GM23338 (cell line): ENCODE measurements at regions not wholly inside any gene's neighbourhood (a gene's known extent, or its start where the extent isn't known, plus 50 kb on each side); places are given as distances from the start of the nearest gene placed in this dataset.

ENCODE experiments used
- ATAC-seq: fragments of 200-7000 bp; cut with Tn5 transposase; 3 replicates; pipeline ENCODE4 v1.9.1; 2020
- DNase-seq: peaks from one replicate; pipeline ENCODE4 v3.0.0-alpha.2; 2015; ENCODE audit warnings: low spot score
- H2AFZ ChIP-seq: fragments of 200-600 bp; sonication (generic); 2 replicates; pipeline ENCODE4 v1.8.0; 2016; ENCODE audit warnings: antibody characterized with exemption, mild to moderate bottlenecking, moderate library complexity
- H3F3A ChIP-seq: fragments of 200-600 bp; sonication (generic); replicated peaks from 2 replicates; pipeline ENCODE4 v1.8.0; 2017; ENCODE audit warnings: antibody characterized with exemption, mixed run types, low read depth
- H3K27ac ChIP-seq: fragments of 200-600 bp; sonication (generic); 2 replicates; pipeline ENCODE4 v1.6.1; 2016; ENCODE audit warnings: low read depth
- H3K27me3 ChIP-seq: fragments of 200-600 bp; sonication (generic); 2 replicates; pipeline ENCODE4 v1.8.0; 2016; ENCODE audit warnings: mild to moderate bottlenecking, mixed run types, moderate library complexity; ENCODE audit not compliant: insufficient read depth
- H3K36me3 ChIP-seq: fragments of 200-600 bp; sonication (generic); 2 replicates; pipeline ENCODE4 v1.8.0; 2016; ENCODE audit warnings: mild to moderate bottlenecking; ENCODE audit not compliant: insufficient read depth
- H3K4me1 ChIP-seq: fragments of 200-600 bp; sonication (generic); 2 replicates; pipeline ENCODE4 v1.8.0; 2016; ENCODE audit warnings: mild to moderate bottlenecking, moderate library complexity; ENCODE audit not compliant: insufficient read depth
- H3K4me2 ChIP-seq: fragments of 200-600 bp; sonication (generic); 2 replicates; pipeline ENCODE4 v1.7.1; 2017; ENCODE audit warnings: mixed run types
- H3K4me3 ChIP-seq: fragments of 200-600 bp; sonication (generic); 2 replicates; pipeline ENCODE4 v1.6.1; 2016; ENCODE audit warnings: mixed run types
- H3K79me2 ChIP-seq: fragments of 200-600 bp; sonication (generic); replicated peaks from 2 replicates; pipeline ENCODE4 v1.8.0; 2017; ENCODE audit warnings: mild to moderate bottlenecking; ENCODE audit not compliant: insufficient read depth
- H3K9me2 ChIP-seq: fragments of 200-600 bp; sonication (generic); 2 replicates; pipeline ENCODE4 v1.8.0; 2017; ENCODE audit not compliant: insufficient read depth
- H4K20me1 ChIP-seq: fragments of 200-600 bp; sonication (generic); replicated peaks from 2 replicates; pipeline ENCODE4 v1.8.0; 2017; ENCODE audit warnings: mild to moderate bottlenecking; ENCODE audit not compliant: insufficient read depth
- H3K27ac Mint-ChIP-seq: 2 replicates; pipeline ENCODE4 v1.8.0; 2020; ENCODE audit warnings: inconsistent platforms, mild to moderate bottlenecking, moderate library complexity, mixed read lengths
- H3K27me3 Mint-ChIP-seq: 3 replicates; pipeline ENCODE4 v1.8.0; 2022; ENCODE audit warnings: low read depth, mild to moderate bottlenecking, moderate library complexity, mixed read lengths, inconsistent platforms; ENCODE audit not compliant: insufficient read depth, poor library complexity
- H3K36me3 Mint-ChIP-seq: 3 replicates; pipeline ENCODE4 v1.8.0; 2021; ENCODE audit warnings: low read depth, mild to moderate bottlenecking, inconsistent platforms, moderate library complexity, mixed read lengths
- H3K4me1 Mint-ChIP-seq: 3 replicates; pipeline ENCODE4 v1.8.0; 2020; ENCODE audit warnings: mild to moderate bottlenecking, inconsistent platforms, mixed read lengths
- H3K4me3 Mint-ChIP-seq: 3 replicates; pipeline ENCODE4 v1.8.0; 2021; ENCODE audit warnings: moderate library complexity, mild to moderate bottlenecking, inconsistent platforms, mixed read lengths
- H3K9me3 Mint-ChIP-seq: 3 replicates; pipeline ENCODE4 v1.8.0; 2020; ENCODE audit warnings: moderate library complexity, mild to moderate bottlenecking, inconsistent platforms, mixed read lengths
- CTCF ChIP-seq, 2 experiments: fragments of 200-600 bp in 1 of 2; sonication (generic) in 1 of 2; conservative IDR thresholded peaks; 2 replicates each; pipeline versions ENCODE4 v1.5.1 to v1.6.1; 2016 to 2017; ENCODE audit warnings: antibody characterized with exemption in 2 of 2, low read depth in 2 of 2, mild to moderate bottlenecking in 2 of 2, moderate library complexity in 1 of 2
- ETS1 ChIP-seq: IDR thresholded peaks from 2 replicates; pipeline ENCODE4 v1.6.1; 2016; ENCODE audit warnings: antibody characterized with exemption
- EZH2phosphoT487 ChIP-seq: fragments of 200-600 bp; sonication (generic); IDR thresholded peaks from one replicate; pipeline ENCODE4 v1.8.1; 2018; ENCODE audit warnings: antibody characterized with exemption; ENCODE audit not compliant: unreplicated experiment
- NANOG ChIP-seq: IDR thresholded peaks from 2 replicates; pipeline ENCODE4 v1.6.1; 2016; ENCODE audit warnings: antibody characterized with exemption, borderline replicate concordance
- POLR2AphosphoS5 ChIP-seq: IDR thresholded peaks from 2 replicates; pipeline ENCODE4 v1.6.1; 2016; ENCODE audit warnings: antibody characterized with exemption, low read depth
- REST ChIP-seq: IDR thresholded peaks from one replicate; pipeline ENCODE4 v1.6.1; 2018; ENCODE audit warnings: antibody characterized with exemption; ENCODE audit not compliant: unreplicated experiment
- STAT1 ChIP-seq: IDR thresholded peaks from one replicate; pipeline ENCODE4 v1.6.1; 2016; ENCODE audit warnings: antibody characterized with exemption; ENCODE audit not compliant: unreplicated experiment
- ZNF462 ChIP-seq: fragments of 250-450 bp; sonication (Bioruptor Pico); IDR thresholded peaks from 2 replicates; pipeline ENCODE4 v1.5.0; 2020; ENCODE audit warnings: mild to moderate bottlenecking, moderate library complexity

GRCh38 chr9:88659126-88659525 lies 124.1 kb downstream of the NXNL2 start (continued):
- TF ChIP-seq ETS1 (no peak), REST (no peak), POLR2AphosphoS5 (no peak), STAT1 (no peak), EZH2phosphoT487 (no peak), NANOG (no peak)

DNA sequence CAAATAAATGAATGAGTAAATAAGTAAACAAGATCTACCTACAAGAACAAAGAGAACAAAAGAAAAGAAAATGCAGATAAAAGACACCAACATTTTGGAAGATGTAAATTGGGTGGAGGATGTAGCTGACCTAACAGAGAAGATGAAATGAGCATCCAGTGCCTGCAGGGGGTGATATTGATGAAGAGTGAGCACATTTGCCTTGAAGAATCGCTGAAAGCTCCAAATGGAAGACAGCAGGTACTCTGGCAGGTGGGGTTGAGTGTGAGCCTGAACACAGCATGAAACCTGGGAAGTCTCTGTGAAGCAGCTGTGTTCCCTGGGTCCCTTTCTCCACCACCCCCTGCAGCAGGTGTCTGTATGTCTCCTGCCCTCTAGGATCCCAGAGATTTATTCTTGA lies 125.6 kb downstream of the NXNL2 start:
- Mint-ChIP-seq H3K9me3 (no peaks in the 10 kb centered on the region), H3K4me3 (no peak overlapping the region), H3K27me3 (no peaks in the 10 kb centered on the region), H3K27ac (no peak overlapping the region), H3K36me3 (no peaks in the 10 kb centered on the region), H3K4me1 (no peaks in the 10 kb centered on the region)
- no peaks in the 10 kb centered on the region for H3K27me3 ChIP-seq
- TF ChIP-seq ZNF462 (CRISPR knock-in tag) (0 out of 2 replicates have a peak, but pooled peaks have one; percentile 11), CTCF (conservative IDR thresholded peaks at IDR 0.05; ENCODE audit: low read depth in 2 of 2) (peak; percentile 68 to 79), EZH2phosphoT487 (no peak)
- no peak overlapping the region for H2AFZ ChIP-seq
- H3K4me3 ChIP-seq: no peak overlapping the region
- H3F3A ChIP-seq: no peaks in the 10 kb centered on the region
- H3K79me2 ChIP-seq: no peaks in the 10 kb centered on the region
- no peak overlapping the region for H3K27ac ChIP-seq
- ATAC-seq (peak; percentile 79), DNase-seq (peak; percentile 83)
- no peaks in the 10 kb centered on the region for H4K20me1 ChIP-seq
- H3K4me2 ChIP-seq: no peak overlapping the region
- H3K9me2 ChIP-seq: no peaks in the 10 kb centered on the region; the same call in 1 of the 2 replicates
- H3K36me3 ChIP-seq: no peaks in the 10 kb centered on the region
- H3K4me1 ChIP-seq: no peaks in the 10 kb centered on the region
